K562 (cell line): ENCODE measurements at regions not wholly inside any gene's neighbourhood (a gene's known extent, or its start where the extent isn't known, plus 50 kb on each side); places are given as distances from the start of the nearest gene placed in this dataset.

Experiments used
- COPS2 ChIP-seq: fragments of 450-650 bp; conservative IDR thresholded peaks from 2 replicates; pipeline ENCODE4 v1.6.1; 2016; ENCODE audit warnings: mild to moderate bottlenecking, moderate library complexity
- GABPA ChIP-seq: fragments of 200-800 bp; sonication (Bioruptor generic); conservative IDR thresholded peaks from 2 replicates; pipeline ENCODE4 v1.6.1; 2016; ENCODE audit warnings: low read depth, missing genetic modification characterization, missing compliant biosample characterization
- HCFC1 ChIP-seq: IDR thresholded peaks from 2 replicates; pipeline ENCODE4 v1.6.1; 2012; ENCODE audit warnings: low read depth, low read length, improper control_type of control experiment
- IRF2 ChIP-seq: sonication (generic); formaldehyde crosslinking; IDR thresholded peaks from 2 replicates; pipeline ENCODE4 v1.8.1; 2022; ENCODE audit warnings: mild to moderate bottlenecking, missing genetic modification reagents
- KAT2B ChIP-seq: IDR thresholded peaks from one replicate; pipeline ENCODE4 v1.6.1; 2012; ENCODE audit warnings: low read depth, mild to moderate bottlenecking, control low read depth, inconsistent platforms, low read length, moderate library complexity
- KDM1A ChIP-seq, 2 experiments: fragments of 450-650 bp; IDR thresholded peaks; 2 replicates each; pipeline ENCODE4 v1.6.1; 2016; ENCODE audit warnings: mild to moderate bottlenecking in 2 of 2
- LCOR ChIP-seq: sonication (generic); formaldehyde crosslinking; IDR thresholded peaks from 2 replicates; pipeline ENCODE4 v1.8.0; 2022; ENCODE audit warnings: mild to moderate bottlenecking, missing genetic modification reagents
- NFIC ChIP-seq: fragments of 450-650 bp; IDR thresholded peaks from 2 replicates; pipeline ENCODE4 v1.6.1; 2017; ENCODE audit warnings: mild to moderate bottlenecking, inconsistent platforms
- NR3C1 ChIP-seq: sonication (generic); formaldehyde crosslinking; IDR thresholded peaks from 2 replicates; pipeline ENCODE4 v1.8.1; 2022; ENCODE audit warnings: missing genetic modification reagents
- POLR2A ChIP-seq: fragments of 450-650 bp; conservative IDR thresholded peaks from 2 replicates; pipeline ENCODE4 v1.6.1; 2016
- POLR2AphosphoS5 ChIP-seq: IDR thresholded peaks from 2 replicates; pipeline ENCODE4 v1.6.1; 2011; ENCODE audit warnings: mild to moderate bottlenecking, low read depth, low read length, moderate library complexity; ENCODE audit not compliant: control insufficient read depth, insufficient read depth
- ZNF280B ChIP-seq: fragments of 250-450 bp; sonication (Bioruptor Pico); IDR thresholded peaks from 2 replicates; pipeline ENCODE4 v1.5.1; 2021; ENCODE audit warnings: mild to moderate bottlenecking
- TF ChIP-seq, protein P1 (sequence below): fragments of 250-450 bp; sonication (Bioruptor Pico); IDR thresholded peaks from 2 replicates; pipeline ENCODE4 v1.4.0; 2020; ENCODE audit warnings: mild to moderate bottlenecking, moderate library complexity
- TF ChIP-seq, protein P2 (sequence below): sonication (generic); formaldehyde crosslinking; IDR thresholded peaks from 2 replicates; pipeline ENCODE4 v1.9.0; 2022; ENCODE audit warnings: mild to moderate bottlenecking, missing genetic modification reagents

DNA sequence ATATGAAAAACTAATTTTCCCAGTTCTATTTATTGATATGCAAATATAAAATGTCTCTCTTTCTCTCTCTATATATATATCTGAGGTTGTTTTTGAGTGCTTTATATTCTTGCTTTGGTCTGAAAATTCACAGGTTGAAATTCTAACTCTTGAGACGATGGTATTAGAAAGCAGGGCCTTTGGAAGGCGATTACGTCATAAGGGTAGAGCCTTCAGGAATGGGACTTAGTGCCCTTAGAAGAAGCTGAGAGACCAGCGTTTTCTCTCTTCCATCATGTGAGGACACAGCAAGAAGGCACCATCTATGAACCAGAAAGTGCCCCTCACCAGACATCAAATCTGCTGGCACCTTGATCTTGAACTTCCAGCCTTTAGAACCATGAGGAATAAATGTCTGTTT is 57.4 kb upstream of the PAXBP1 start:
- TF ChIP-seq, protein P1, sequence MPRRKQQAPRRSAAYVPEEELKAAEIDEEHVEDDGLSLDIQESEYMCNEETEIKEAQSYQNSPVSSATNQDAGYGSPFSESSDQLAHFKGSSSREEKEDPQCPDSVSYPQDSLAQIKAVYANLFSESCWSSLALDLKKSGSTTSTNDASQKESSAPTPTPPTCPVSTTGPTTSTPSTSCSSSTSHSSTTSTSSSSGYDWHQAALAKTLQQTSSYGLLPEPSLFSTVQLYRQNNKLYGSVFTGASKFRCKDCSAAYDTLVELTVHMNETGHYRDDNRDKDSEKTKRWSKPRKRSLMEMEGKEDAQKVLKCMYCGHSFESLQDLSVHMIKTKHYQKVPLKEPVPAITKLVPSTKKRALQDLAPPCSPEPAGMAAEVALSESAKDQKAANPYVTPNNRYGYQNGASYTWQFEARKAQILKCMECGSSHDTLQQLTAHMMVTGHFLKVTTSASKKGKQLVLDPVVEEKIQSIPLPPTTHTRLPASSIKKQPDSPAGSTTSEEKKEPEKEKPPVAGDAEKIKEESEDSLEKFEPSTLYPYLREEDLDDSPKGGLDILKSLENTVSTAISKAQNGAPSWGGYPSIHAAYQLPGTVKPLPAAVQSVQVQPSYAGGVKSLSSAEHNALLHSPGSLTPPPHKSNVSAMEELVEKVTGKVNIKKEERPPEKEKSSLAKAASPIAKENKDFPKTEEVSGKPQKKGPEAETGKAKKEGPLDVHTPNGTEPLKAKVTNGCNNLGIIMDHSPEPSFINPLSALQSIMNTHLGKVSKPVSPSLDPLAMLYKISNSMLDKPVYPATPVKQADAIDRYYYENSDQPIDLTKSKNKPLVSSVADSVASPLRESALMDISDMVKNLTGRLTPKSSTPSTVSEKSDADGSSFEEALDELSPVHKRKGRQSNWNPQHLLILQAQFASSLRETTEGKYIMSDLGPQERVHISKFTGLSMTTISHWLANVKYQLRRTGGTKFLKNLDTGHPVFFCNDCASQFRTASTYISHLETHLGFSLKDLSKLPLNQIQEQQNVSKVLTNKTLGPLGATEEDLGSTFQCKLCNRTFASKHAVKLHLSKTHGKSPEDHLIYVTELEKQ (CRISPR knock-in tag): no peak
- TF ChIP-seq POLR2A (no peak), ZNF280B (CRISPR knock-in tag) (no peak), KDM1A (IDR thresholded peaks at IDR 0.05) (no peak), KAT2B (no peak), POLR2AphosphoS5 (no peak), LCOR (CRISPR knock-in tag) (no peak), COPS2 (no peak), NFIC (no peak), GABPA (tag) (no peak), IRF2 (CRISPR knock-in tag) (no peak), NR3C1 (CRISPR knock-in tag) (no peak), HCFC1 (no peak)
- TF ChIP-seq, protein P2, sequence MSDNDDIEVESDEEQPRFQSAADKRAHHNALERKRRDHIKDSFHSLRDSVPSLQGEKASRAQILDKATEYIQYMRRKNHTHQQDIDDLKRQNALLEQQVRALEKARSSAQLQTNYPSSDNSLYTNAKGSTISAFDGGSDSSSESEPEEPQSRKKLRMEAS: no peak
